ENCODE measurements at regions not wholly inside any gene's neighbourhood (a gene's known extent, or its start where the extent isn't known, plus 50 kb on each side); places are given as distances from the start of the nearest gene placed in this dataset.
A peak's percentile ranks its signal among the peaks of the same experiment; 100 is the strongest.

GRCh38 chr6:27785294-27785693, 126.9 kb downstream of the OR2B2 start:
- Histone ChIP-seq H3K27me3 (ENCODE audit: insufficient read depth, low read length) (peaks cover 13% of the 10 kb centered on the region), H3K27ac (ENCODE audit: low read depth, low read length) (no peak overlapping the region), H3K4me1 (ENCODE audit: insufficient read depth, low read length) (no peaks in the 10 kb centered on the region), H3K36me3 (ENCODE audit: insufficient read depth, low read length) (no peaks in the 10 kb centered on the region), H2AFZ (ENCODE audit: low read length) (no peak overlapping the region), H3K4me3 (ENCODE audit: insufficient read depth, low read length) (no peak overlapping the region), H3K4me2 (ENCODE audit: insufficient read depth, low read length) (no peak overlapping the region), H4K20me1 (ENCODE audit: insufficient read depth, low read length) (no peaks in the 10 kb centered on the region), H3K79me2 (ENCODE audit: insufficient read depth, low read length) (no peaks in the 10 kb centered on the region), H3K9me3 (ENCODE audit: low read depth, low read length) (no peaks in the 10 kb centered on the region)
- no peak for DNase-seq (ENCODE audit: insufficient read length, low spot score, missing footprints)
- TF ChIP-seq CTCF (IDR thresholded peaks at IDR 0.05; ENCODE audit: extremely low read depth, low read depth, low read length) = no peak

GRCh38 chr6:27782748-27783147, 129.4 kb downstream of the OR2B2 start:
- no peak for DNase-seq (ENCODE audit: insufficient read length, low spot score, missing footprints)
- H3K27me3 ChIP-seq (ENCODE audit: insufficient read depth, low read length) = peaks cover 16% of the 10 kb centered on the region
- no peaks in the 10 kb centered on the region for H3K36me3 ChIP-seq (ENCODE audit: insufficient read depth, low read length)
- H3K79me2 ChIP-seq (ENCODE audit: insufficient read depth, low read length) = no peaks in the 10 kb centered on the region
- no peak for TF ChIP-seq CTCF (IDR thresholded peaks at IDR 0.05; ENCODE audit: extremely low read depth, low read depth, low read length)
- no peak overlapping the region for H3K4me2 ChIP-seq (ENCODE audit: insufficient read depth, low read length)
- H3K4me3 ChIP-seq (ENCODE audit: insufficient read depth, low read length) = no peak overlapping the region
- no peak overlapping the region for H3K27ac ChIP-seq (ENCODE audit: low read depth, low read length)
- H4K20me1 ChIP-seq (ENCODE audit: insufficient read depth, low read length) = no peaks in the 10 kb centered on the region
- no peaks in the 10 kb centered on the region for H3K4me1 ChIP-seq (ENCODE audit: insufficient read depth, low read length)
- H3K9me3 ChIP-seq (ENCODE audit: low read depth, low read length) = no peaks in the 10 kb centered on the region
- no peak overlapping the region for H2AFZ ChIP-seq (ENCODE audit: low read length)

GRCh38 chr6:27778625-27779417, 133.4 kb downstream of the OR2B2 start:
- H3K36me3 ChIP-seq (ENCODE audit: insufficient read depth, low read length) = no peaks in the 10 kb centered on the region
- no peak for DNase-seq (ENCODE audit: insufficient read length, low spot score, missing footprints)
- no peak overlapping the region for H2AFZ ChIP-seq (ENCODE audit: low read length)
- H3K4me3 ChIP-seq (ENCODE audit: insufficient read depth, low read length) = no peak overlapping the region
- no peak overlapping the region for H3K27ac ChIP-seq (ENCODE audit: low read depth, low read length)
- peaks cover 6% of the 10 kb centered on the region for H3K27me3 ChIP-seq (ENCODE audit: insufficient read depth, low read length)
- no peaks in the 10 kb centered on the region for H3K9me3 ChIP-seq (ENCODE audit: low read depth, low read length)
- no peaks in the 10 kb centered on the region for H4K20me1 ChIP-seq (ENCODE audit: insufficient read depth, low read length)
- H3K4me2 ChIP-seq (ENCODE audit: insufficient read depth, low read length) = no peak overlapping the region
- H3K79me2 ChIP-seq (ENCODE audit: insufficient read depth, low read length) = no peaks in the 10 kb centered on the region
- no peak for TF ChIP-seq CTCF (IDR thresholded peaks at IDR 0.05; ENCODE audit: extremely low read depth, low read depth, low read length)
- H3K4me1 ChIP-seq (ENCODE audit: insufficient read depth, low read length) = peaks cover 4% of the 10 kb centered on the region

GRCh38 chr6:27777614-27778355, 134.4 kb downstream of the OR2B2 start:
- Histone ChIP-seq H3K9me3 (ENCODE audit: low read depth, low read length) (no peaks in the 10 kb centered on the region), H3K36me3 (ENCODE audit: insufficient read depth, low read length) (no peaks in the 10 kb centered on the region), H3K79me2 (ENCODE audit: insufficient read depth, low read length) (no peaks in the 10 kb centered on the region), H3K4me1 (ENCODE audit: insufficient read depth, low read length) (peaks cover 4% of the 10 kb centered on the region), H3K4me2 (ENCODE audit: insufficient read depth, low read length) (peak overlapping the region; percentile 54), H4K20me1 (ENCODE audit: insufficient read depth, low read length) (no peaks in the 10 kb centered on the region), H3K4me3 (ENCODE audit: insufficient read depth, low read length) (no peak overlapping the region), H3K27me3 (ENCODE audit: insufficient read depth, low read length) (peaks cover 6% of the 10 kb centered on the region), H2AFZ (ENCODE audit: low read length) (peak overlapping the region; percentile 4), H3K27ac (ENCODE audit: low read depth, low read length) (no peak overlapping the region)
- no peak for DNase-seq (ENCODE audit: insufficient read length, low spot score, missing footprints)
- no peak for TF ChIP-seq CTCF (IDR thresholded peaks at IDR 0.05; ENCODE audit: extremely low read depth, low read depth, low read length)

All from osteoblast (primary cell).